ENCODE measurements at regions not wholly inside any gene's neighbourhood (a gene's known extent, or its start where the extent isn't known, plus 50 kb on each side); places are given as distances from the start of the nearest gene placed in this dataset.

GRCh38 chr7:12831024-12831423 lies 143.6 kb downstream of the ARL4A start:
- H3K27ac ChIP-seq (ENCODE audit: low read depth, low read length): no peak overlapping the region
- no peaks in the 10 kb centered on the region for H3K36me3 ChIP-seq (ENCODE audit: control insufficient read depth in 1 of 2, insufficient read depth in 2 of 2, low read length in 2 of 2)
- no peaks in the 10 kb centered on the region for H3K4me1 ChIP-seq (ENCODE audit: control insufficient read depth in 1 of 2, insufficient read depth in 2 of 2, low read length in 2 of 2)
- H3K9me3 ChIP-seq (ENCODE audit: control insufficient read depth in 1 of 2, insufficient read depth in 1 of 2, low read depth in 1 of 2, low read length in 2 of 2): no peaks in the 10 kb centered on the region; a peak in 1 of 4 replicates
- H3K9me2 ChIP-seq (ENCODE audit: insufficient read depth): no peaks in the 10 kb centered on the region
- no peaks in the 10 kb centered on the region for H4K20me1 ChIP-seq (ENCODE audit: insufficient read depth)
- BruUV-seq (replicated peaks): no TSS peak
- H3K9ac ChIP-seq (ENCODE audit: low read length): no peak overlapping the region
- H3K4me2 ChIP-seq (ENCODE audit: low read length): no peak overlapping the region
- H3K79me2 ChIP-seq (ENCODE audit: insufficient read depth, low read length): no peaks in the 10 kb centered on the region
- no peak for ATAC-seq
- no peak for DNase-seq (ENCODE audit: low read depth, low spot score)
- H2AFZ ChIP-seq (ENCODE audit: low read depth, low read length, poor library complexity, severe bottlenecking): no peak overlapping the region
- intact Hi-C loops (cut with micrococcal nuclease): no loop called here
- ChIA-PET CTCF (no interaction called here), RAD21 (ENCODE audit: low non-redundant PET in 1 of 2, low total read pairs in 2 of 2, uncharacterized antibody in 2 of 2, unreplicated experiment in 2 of 2) (no interaction called here), POLR2A (no interaction called here)
- no peak overlapping the region for H3K4me3 ChIP-seq (replicated peaks in 1 of 2; ENCODE audit: low read depth in 1 of 2, low read length in 2 of 2)
- no peaks in the 10 kb centered on the region for H3K27me3 ChIP-seq (ENCODE audit: insufficient read depth, low read length)
- no peak for TF ChIP-seq POLR2AphosphoS5 (IDR thresholded peaks at IDR 0.05; ENCODE audit: low read depth, low read length)
- TF ChIP-seq ATF3 (IDR thresholded peaks at IDR 0.05): no peak
- TF ChIP-seq, protein P1, sequence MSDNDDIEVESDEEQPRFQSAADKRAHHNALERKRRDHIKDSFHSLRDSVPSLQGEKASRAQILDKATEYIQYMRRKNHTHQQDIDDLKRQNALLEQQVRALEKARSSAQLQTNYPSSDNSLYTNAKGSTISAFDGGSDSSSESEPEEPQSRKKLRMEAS (IDR thresholded peaks at IDR 0.05): no peak
- TF ChIP-seq CBX3 (IDR thresholded peaks at IDR 0.05; ENCODE audit: low read depth): no peak
- TF ChIP-seq EZH2phosphoT487 (IDR thresholded peaks at IDR 0.05; ENCODE audit: borderline replicate concordance): no peak
- TF ChIP-seq FOSL1 (IDR thresholded peaks at IDR 0.05; ENCODE audit: low read depth): no peak

DNA sequence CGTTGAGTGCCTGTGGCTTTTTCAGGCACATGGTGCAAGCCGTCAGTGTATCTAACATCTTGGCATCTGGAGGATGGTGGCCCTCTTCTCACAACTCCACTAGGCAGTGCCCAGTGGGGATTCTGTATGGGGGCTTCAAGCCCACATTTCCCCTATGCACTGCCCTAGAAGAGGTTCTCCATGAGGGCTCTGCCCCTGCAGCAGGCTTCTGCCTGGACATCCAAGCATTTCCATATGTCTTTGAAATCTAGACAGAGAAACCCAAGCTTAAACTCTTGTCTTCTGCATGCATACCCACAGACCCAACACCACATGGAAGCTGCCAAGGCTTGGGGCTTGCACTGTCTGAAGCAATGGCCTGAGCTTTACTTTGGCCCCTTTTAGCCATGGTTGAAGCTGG lies 146.4 kb downstream of the ARL4A start:
- Histone ChIP-seq H3K9me3 (ENCODE audit: control insufficient read depth in 1 of 2, insufficient read depth in 1 of 2, low read depth in 1 of 2, low read length in 2 of 2) (no peaks in the 10 kb centered on the region; a peak in 1 of 4 replicates), H3K9ac (ENCODE audit: low read length) (no peak overlapping the region), H3K4me3 (replicated peaks in 1 of 2; ENCODE audit: low read depth in 1 of 2, low read length in 2 of 2) (no peak overlapping the region), H3K27ac (ENCODE audit: low read depth, low read length) (no peak overlapping the region), H3K36me3 (ENCODE audit: control insufficient read depth in 1 of 2, insufficient read depth in 2 of 2, low read length in 2 of 2) (no peaks in the 10 kb centered on the region), H3K4me2 (ENCODE audit: low read length) (no peak overlapping the region), H3K4me1 (ENCODE audit: control insufficient read depth in 1 of 2, insufficient read depth in 2 of 2, low read length in 2 of 2) (no peaks in the 10 kb centered on the region), H3K27me3 (ENCODE audit: insufficient read depth, low read length) (no peaks in the 10 kb centered on the region), H4K20me1 (ENCODE audit: insufficient read depth) (no peaks in the 10 kb centered on the region), H3K79me2 (ENCODE audit: insufficient read depth, low read length) (no peaks in the 10 kb centered on the region), H2AFZ (ENCODE audit: low read depth, low read length, poor library complexity, severe bottlenecking) (no peak overlapping the region), H3K9me2 (ENCODE audit: insufficient read depth) (no peaks in the 10 kb centered on the region)
- ChIA-PET RAD21 (ENCODE audit: low non-redundant PET in 1 of 2, low total read pairs in 2 of 2, uncharacterized antibody in 2 of 2, unreplicated experiment in 2 of 2) (no interaction called here), POLR2A (no interaction called here), CTCF (no interaction called here)
- ATAC-seq (no peak), DNase-seq (ENCODE audit: low read depth, low spot score) (no peak)
- intact Hi-C loops (cut with micrococcal nuclease): no loop called here
- BruUV-seq (replicated peaks): no TSS peak
- no peak for TF ChIP-seq RAD21 (IDR thresholded peaks at IDR 0.05; ENCODE audit: low read depth)
- TF ChIP-seq TCF7L2 (IDR thresholded peaks at IDR 0.05; ENCODE audit: borderline replicate concordance, extremely low read depth, insufficient read depth, insufficient read length): no peak
- TF ChIP-seq ZFX (IDR thresholded peaks at IDR 0.05): no peak
- TF ChIP-seq, protein P2, sequence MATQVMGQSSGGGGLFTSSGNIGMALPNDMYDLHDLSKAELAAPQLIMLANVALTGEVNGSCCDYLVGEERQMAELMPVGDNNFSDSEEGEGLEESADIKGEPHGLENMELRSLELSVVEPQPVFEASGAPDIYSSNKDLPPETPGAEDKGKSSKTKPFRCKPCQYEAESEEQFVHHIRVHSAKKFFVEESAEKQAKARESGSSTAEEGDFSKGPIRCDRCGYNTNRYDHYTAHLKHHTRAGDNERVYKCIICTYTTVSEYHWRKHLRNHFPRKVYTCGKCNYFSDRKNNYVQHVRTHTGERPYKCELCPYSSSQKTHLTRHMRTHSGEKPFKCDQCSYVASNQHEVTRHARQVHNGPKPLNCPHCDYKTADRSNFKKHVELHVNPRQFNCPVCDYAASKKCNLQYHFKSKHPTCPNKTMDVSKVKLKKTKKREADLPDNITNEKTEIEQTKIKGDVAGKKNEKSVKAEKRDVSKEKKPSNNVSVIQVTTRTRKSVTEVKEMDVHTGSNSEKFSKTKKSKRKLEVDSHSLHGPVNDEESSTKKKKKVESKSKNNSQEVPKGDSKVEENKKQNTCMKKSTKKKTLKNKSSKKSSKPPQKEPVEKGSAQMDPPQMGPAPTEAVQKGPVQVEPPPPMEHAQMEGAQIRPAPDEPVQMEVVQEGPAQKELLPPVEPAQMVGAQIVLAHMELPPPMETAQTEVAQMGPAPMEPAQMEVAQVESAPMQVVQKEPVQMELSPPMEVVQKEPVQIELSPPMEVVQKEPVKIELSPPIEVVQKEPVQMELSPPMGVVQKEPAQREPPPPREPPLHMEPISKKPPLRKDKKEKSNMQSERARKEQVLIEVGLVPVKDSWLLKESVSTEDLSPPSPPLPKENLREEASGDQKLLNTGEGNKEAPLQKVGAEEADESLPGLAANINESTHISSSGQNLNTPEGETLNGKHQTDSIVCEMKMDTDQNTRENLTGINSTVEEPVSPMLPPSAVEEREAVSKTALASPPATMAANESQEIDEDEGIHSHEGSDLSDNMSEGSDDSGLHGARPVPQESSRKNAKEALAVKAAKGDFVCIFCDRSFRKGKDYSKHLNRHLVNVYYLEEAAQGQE (IDR thresholded peaks at IDR 0.05; ENCODE audit: low read depth): no peak
- TF ChIP-seq, protein P1 (IDR thresholded peaks at IDR 0.05): no peak
- TF ChIP-seq EZH2 (IDR thresholded peaks at IDR 0.05): no peak
- TF ChIP-seq EZH2phosphoT487 (IDR thresholded peaks at IDR 0.05; ENCODE audit: borderline replicate concordance): no peak
- TF ChIP-seq FOSL1 (IDR thresholded peaks at IDR 0.05; ENCODE audit: low read depth): no peak
- no peak for TF ChIP-seq ELF1 (IDR thresholded peaks at IDR 0.05; ENCODE audit: borderline replicate concordance, low read depth)
- TF ChIP-seq POLR2A (IDR thresholded peaks at IDR 0.05; ENCODE audit: borderline replicate concordance, extremely low read depth, insufficient read depth, insufficient read length): no peak
- TF ChIP-seq ZNF274 (IDR thresholded peaks at IDR 0.05; ENCODE audit: low read depth, low read length): no peak
- no peak for TF ChIP-seq JUND (IDR thresholded peaks at IDR 0.05)
- no peak for TF ChIP-seq CTCF (IDR thresholded peaks at IDR 0.05 in 2 of 3, conservative IDR thresholded peaks at IDR 0.05 in 1 of 3; ENCODE audit: borderline replicate concordance in 1 of 3, insufficient read depth in 1 of 3, low read depth in 2 of 3, low read length in 2 of 3)
- TF ChIP-seq SRF (IDR thresholded peaks at IDR 0.05; ENCODE audit: low read depth): no peak

Measured in HCT116 (cell line).